ENCODE measurements at regions not wholly inside any gene's neighbourhood (a gene's known extent, or its start where the extent isn't known, plus 50 kb on each side); places are given as distances from the start of the nearest gene placed in this dataset.

DNA sequence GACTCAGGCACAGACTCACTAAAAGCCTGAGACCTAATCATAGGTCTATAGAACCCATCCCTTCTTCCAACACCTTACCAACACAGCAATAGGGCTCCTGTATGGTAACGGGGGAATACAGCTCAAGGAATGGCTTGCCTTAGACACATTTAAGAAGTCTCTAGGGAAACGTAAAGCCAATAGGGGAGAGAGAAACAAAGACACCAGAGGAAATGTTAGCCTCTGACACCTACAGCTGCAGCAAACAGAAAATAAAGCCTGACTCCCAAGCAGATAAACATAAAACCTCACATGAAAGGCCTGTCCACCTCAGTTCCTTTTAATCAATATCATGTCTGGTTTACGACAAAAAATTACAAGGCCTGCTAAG lies 51.1 kb upstream of the NCOA1 start:
- no peaks in the 10 kb centered on the region for H3F3A ChIP-seq (ENCODE audit: insufficient read depth, low read length, poor library complexity, severe bottlenecking)
- no peaks in the 10 kb centered on the region for H3K9me3 ChIP-seq (ENCODE audit: low read length)
- H3K4me2 ChIP-seq (ENCODE audit: low read length): no peak overlapping the region
- no peaks in the 10 kb centered on the region for H3K9me2 ChIP-seq (ENCODE audit: insufficient read depth, low read length)
- no peaks in the 10 kb centered on the region for H3K79me2 ChIP-seq (replicated peaks; ENCODE audit: insufficient read depth, low read length)
- no peak overlapping the region for H3K9ac ChIP-seq (ENCODE audit: low read length)
- H4K20me1 ChIP-seq (ENCODE audit: insufficient read depth): no peaks in the 10 kb centered on the region
- no peaks in the 10 kb centered on the region for H3K27me3 ChIP-seq (ENCODE audit: insufficient read depth, low read depth, low read length)
- H2AFZ ChIP-seq (ENCODE audit: low read depth, low read length): no peak overlapping the region
- no peak overlapping the region for H3K27ac ChIP-seq (ENCODE audit: low read length)
- no peaks in the 10 kb centered on the region for H3K36me3 ChIP-seq (ENCODE audit: insufficient read depth, low read length)
- H3K4me3 ChIP-seq (ENCODE audit: low read length): no peak overlapping the region
- TF ChIP-seq TAF1 (IDR thresholded peaks at IDR 0.05; ENCODE audit: low read depth): no peak
- no peak for TF ChIP-seq RAD21 (conservative IDR thresholded peaks at IDR 0.05)
- TF ChIP-seq MXI1 (conservative IDR thresholded peaks at IDR 0.05; ENCODE audit: poor library complexity, severe bottlenecking): no peak
- no peak for TF ChIP-seq SMC3 (conservative IDR thresholded peaks at IDR 0.05; ENCODE audit: poor library complexity)
- TF ChIP-seq POLR2AphosphoS5 (IDR thresholded peaks at IDR 0.05): no peak
- TF ChIP-seq EZH2 (IDR thresholded peaks at IDR 0.05; ENCODE audit: borderline replicate concordance, insufficient read depth, low read length, poor library complexity, severe bottlenecking): no peak
- TF ChIP-seq, protein P1, sequence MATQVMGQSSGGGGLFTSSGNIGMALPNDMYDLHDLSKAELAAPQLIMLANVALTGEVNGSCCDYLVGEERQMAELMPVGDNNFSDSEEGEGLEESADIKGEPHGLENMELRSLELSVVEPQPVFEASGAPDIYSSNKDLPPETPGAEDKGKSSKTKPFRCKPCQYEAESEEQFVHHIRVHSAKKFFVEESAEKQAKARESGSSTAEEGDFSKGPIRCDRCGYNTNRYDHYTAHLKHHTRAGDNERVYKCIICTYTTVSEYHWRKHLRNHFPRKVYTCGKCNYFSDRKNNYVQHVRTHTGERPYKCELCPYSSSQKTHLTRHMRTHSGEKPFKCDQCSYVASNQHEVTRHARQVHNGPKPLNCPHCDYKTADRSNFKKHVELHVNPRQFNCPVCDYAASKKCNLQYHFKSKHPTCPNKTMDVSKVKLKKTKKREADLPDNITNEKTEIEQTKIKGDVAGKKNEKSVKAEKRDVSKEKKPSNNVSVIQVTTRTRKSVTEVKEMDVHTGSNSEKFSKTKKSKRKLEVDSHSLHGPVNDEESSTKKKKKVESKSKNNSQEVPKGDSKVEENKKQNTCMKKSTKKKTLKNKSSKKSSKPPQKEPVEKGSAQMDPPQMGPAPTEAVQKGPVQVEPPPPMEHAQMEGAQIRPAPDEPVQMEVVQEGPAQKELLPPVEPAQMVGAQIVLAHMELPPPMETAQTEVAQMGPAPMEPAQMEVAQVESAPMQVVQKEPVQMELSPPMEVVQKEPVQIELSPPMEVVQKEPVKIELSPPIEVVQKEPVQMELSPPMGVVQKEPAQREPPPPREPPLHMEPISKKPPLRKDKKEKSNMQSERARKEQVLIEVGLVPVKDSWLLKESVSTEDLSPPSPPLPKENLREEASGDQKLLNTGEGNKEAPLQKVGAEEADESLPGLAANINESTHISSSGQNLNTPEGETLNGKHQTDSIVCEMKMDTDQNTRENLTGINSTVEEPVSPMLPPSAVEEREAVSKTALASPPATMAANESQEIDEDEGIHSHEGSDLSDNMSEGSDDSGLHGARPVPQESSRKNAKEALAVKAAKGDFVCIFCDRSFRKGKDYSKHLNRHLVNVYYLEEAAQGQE (IDR thresholded peaks at IDR 0.05; ENCODE audit: borderline replicate concordance): no peak
- TF ChIP-seq, protein P2, sequence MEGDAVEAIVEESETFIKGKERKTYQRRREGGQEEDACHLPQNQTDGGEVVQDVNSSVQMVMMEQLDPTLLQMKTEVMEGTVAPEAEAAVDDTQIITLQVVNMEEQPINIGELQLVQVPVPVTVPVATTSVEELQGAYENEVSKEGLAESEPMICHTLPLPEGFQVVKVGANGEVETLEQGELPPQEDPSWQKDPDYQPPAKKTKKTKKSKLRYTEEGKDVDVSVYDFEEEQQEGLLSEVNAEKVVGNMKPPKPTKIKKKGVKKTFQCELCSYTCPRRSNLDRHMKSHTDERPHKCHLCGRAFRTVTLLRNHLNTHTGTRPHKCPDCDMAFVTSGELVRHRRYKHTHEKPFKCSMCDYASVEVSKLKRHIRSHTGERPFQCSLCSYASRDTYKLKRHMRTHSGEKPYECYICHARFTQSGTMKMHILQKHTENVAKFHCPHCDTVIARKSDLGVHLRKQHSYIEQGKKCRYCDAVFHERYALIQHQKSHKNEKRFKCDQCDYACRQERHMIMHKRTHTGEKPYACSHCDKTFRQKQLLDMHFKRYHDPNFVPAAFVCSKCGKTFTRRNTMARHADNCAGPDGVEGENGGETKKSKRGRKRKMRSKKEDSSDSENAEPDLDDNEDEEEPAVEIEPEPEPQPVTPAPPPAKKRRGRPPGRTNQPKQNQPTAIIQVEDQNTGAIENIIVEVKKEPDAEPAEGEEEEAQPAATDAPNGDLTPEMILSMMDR (IDR thresholded peaks at IDR 0.05; ENCODE audit: poor library complexity, severe bottlenecking): no peak
- no peak for TF ChIP-seq EP300 (conservative IDR thresholded peaks at IDR 0.05; ENCODE audit: poor library complexity, severe bottlenecking)

DNA sequence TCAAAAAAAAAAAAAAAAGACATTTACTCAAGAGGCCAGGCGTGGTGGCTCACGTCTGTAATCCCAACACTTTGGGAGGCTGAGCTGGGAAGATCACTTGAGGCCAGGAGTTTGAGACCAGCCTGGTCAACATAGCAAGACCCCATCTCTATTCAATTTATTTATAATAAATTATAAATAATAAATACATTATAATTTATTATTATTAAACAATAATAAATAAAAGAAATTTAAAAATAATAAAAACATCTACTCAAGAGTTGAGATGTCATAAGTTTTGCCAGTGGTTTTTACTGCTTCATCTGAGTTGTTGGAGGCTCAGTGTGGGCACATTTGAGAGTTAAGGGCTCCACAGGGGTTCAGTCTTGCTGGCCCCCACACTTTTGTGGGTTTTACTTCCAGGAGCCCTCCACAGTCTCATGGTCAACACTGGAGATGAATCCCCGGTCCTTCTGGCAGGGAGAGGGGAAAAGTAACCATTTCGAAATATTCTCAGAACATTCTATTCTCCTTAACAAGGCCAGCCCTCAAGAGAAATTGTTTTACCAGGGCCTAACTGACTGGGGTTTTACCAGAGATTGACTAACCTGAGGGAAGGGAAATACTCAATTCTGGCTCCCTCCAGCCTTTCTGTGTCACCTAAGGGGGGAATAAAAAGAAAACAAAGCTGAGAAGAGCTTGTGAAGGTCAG lies 51.6 kb upstream of the NCOA1 start:
- TF ChIP-seq, protein P2 (IDR thresholded peaks at IDR 0.05; ENCODE audit: poor library complexity, severe bottlenecking): no peak
- TF ChIP-seq SMC3 (conservative IDR thresholded peaks at IDR 0.05; ENCODE audit: poor library complexity) (no peak), RAD21 (conservative IDR thresholded peaks at IDR 0.05) (no peak)
- H3K36me3 ChIP-seq (ENCODE audit: insufficient read depth, low read length): no peaks in the 10 kb centered on the region
- no peaks in the 10 kb centered on the region for H3K79me2 ChIP-seq (replicated peaks; ENCODE audit: insufficient read depth, low read length)
- H3K4me3 ChIP-seq (ENCODE audit: low read length): no peak overlapping the region
- no peaks in the 10 kb centered on the region for H3K27me3 ChIP-seq (ENCODE audit: insufficient read depth, low read depth, low read length)
- no peaks in the 10 kb centered on the region for H3K9me2 ChIP-seq (ENCODE audit: insufficient read depth, low read length)
- H4K20me1 ChIP-seq (ENCODE audit: insufficient read depth): no peaks in the 10 kb centered on the region
- no peak overlapping the region for H2AFZ ChIP-seq (ENCODE audit: low read depth, low read length)
- no peaks in the 10 kb centered on the region for H3K9me3 ChIP-seq (ENCODE audit: low read length)
- H3K9ac ChIP-seq (ENCODE audit: low read length): no peak overlapping the region
- no peak overlapping the region for H3K4me2 ChIP-seq (ENCODE audit: low read length)
- H3F3A ChIP-seq (ENCODE audit: insufficient read depth, low read length, poor library complexity, severe bottlenecking): no peaks in the 10 kb centered on the region
- H3K27ac ChIP-seq (ENCODE audit: low read length): no peak overlapping the region

All from neural cell (in vitro differentiated cells).